HG03342 (cell line): ENCODE measurements at regions not wholly inside any gene's neighbourhood (a gene's known extent, or its start where the extent isn't known, plus 50 kb on each side); places are given as distances from the start of the nearest gene placed in this dataset.

Source experiments
- ATAC-seq: cut with Tn5 transposase; IDR thresholded peaks from one replicate; pipeline ENCODE4 v1.9.1; 2021; ENCODE audit warnings: mild to moderate bottlenecking, moderate library complexity; ENCODE audit not compliant: unreplicated experiment

- ATAC-seq = no peak
Observed at GRCh38 chr16:73329358-73330286, 281.7 kb upstream of the ZFHX3 start.

GRCh38 chr16:73326770-73327470 is 279.0 kb upstream of the ZFHX3 start:
- ATAC-seq = no peak

GRCh38 chr16:73326221-73326620 is 278.3 kb upstream of the ZFHX3 start:
- no peak for ATAC-seq

- no peak for ATAC-seq
Observed at GRCh38 chr16:73323880-73324279, 276.0 kb upstream of the ZFHX3 start.

- no peak for ATAC-seq
Observed at GRCh38 chr16:73322856-73323255, 274.9 kb upstream of the ZFHX3 start.

- ATAC-seq = no peak
Observed at GRCh38 chr16:73321853-73322252, 273.9 kb upstream of the ZFHX3 start.

- no peak for ATAC-seq
Observed at GRCh38 chr16:73319737-73320136, 271.8 kb upstream of the ZFHX3 start.

GRCh38 chr16:73319261-73319660 is 271.3 kb upstream of the ZFHX3 start:
- no peak for ATAC-seq

- no peak for ATAC-seq
Observed at GRCh38 chr16:73317321-73317857, 269.5 kb upstream of the ZFHX3 start.

GRCh38 chr16:73315645-73316044 is 267.7 kb upstream of the ZFHX3 start:
- peak; percentile 86 for ATAC-seq

- ATAC-seq = no peak
Observed at GRCh38 chr16:73313950-73314349, 266.0 kb upstream of the ZFHX3 start.

GRCh38 chr16:73311857-73312723 is 264.2 kb upstream of the ZFHX3 start:
- ATAC-seq = no peak

- ATAC-seq = no peak
Observed at GRCh38 chr16:73308771-73309170, 260.8 kb upstream of the ZFHX3 start.

- no peak for ATAC-seq
Observed at GRCh38 chr16:73306901-73307413, 259.0 kb upstream of the ZFHX3 start.

- no peak for ATAC-seq
Observed at GRCh38 chr16:73304008-73304774, 256.3 kb upstream of the ZFHX3 start.

GRCh38 chr16:73302942-73303341 is 255.0 kb upstream of the ZFHX3 start:
- ATAC-seq = no peak

- ATAC-seq = no peak
Observed at GRCh38 chr16:73301984-73302383, 254.1 kb upstream of the ZFHX3 start.

- ATAC-seq = no peak
Observed at GRCh38 chr16:73299346-73299745, 251.4 kb upstream of the ZFHX3 start.

- ATAC-seq = no peak
Observed at GRCh38 chr16:73298562-73298961, 250.6 kb upstream of the ZFHX3 start.

GRCh38 chr16:73290258-73290657 is 242.3 kb upstream of the ZFHX3 start:
- no peak for ATAC-seq
